ENCODE measurements at regions not wholly inside any gene's neighbourhood (a gene's known extent, or its start where the extent isn't known, plus 50 kb on each side); places are given as distances from the start of the nearest gene placed in this dataset.

DNA sequence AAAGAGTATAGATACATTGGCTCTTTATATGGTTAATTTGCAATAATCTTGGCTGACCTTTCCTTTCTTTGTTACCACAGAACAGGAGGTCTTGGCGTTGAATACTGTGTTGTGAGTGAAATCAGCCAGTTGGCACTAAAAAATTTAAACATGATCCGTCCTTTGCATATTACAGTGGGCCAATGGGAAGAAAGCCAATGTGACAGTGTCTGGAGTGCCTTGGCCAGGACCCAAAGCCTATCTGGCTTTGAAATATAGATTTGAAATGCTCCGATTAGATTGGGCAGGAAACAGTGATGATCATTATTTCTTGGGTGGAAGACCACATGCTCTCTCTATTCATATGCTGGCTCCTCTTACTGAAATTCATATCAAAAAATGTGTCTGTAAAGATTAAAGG is 339.6 kb upstream of the ANO3 start:
- TF ChIP-seq EZH2 (IDR thresholded peaks at IDR 0.05; ENCODE audit: borderline replicate concordance, low read length): no peak
- TF ChIP-seq, protein P1, sequence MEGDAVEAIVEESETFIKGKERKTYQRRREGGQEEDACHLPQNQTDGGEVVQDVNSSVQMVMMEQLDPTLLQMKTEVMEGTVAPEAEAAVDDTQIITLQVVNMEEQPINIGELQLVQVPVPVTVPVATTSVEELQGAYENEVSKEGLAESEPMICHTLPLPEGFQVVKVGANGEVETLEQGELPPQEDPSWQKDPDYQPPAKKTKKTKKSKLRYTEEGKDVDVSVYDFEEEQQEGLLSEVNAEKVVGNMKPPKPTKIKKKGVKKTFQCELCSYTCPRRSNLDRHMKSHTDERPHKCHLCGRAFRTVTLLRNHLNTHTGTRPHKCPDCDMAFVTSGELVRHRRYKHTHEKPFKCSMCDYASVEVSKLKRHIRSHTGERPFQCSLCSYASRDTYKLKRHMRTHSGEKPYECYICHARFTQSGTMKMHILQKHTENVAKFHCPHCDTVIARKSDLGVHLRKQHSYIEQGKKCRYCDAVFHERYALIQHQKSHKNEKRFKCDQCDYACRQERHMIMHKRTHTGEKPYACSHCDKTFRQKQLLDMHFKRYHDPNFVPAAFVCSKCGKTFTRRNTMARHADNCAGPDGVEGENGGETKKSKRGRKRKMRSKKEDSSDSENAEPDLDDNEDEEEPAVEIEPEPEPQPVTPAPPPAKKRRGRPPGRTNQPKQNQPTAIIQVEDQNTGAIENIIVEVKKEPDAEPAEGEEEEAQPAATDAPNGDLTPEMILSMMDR (IDR thresholded peaks at IDR 0.05; ENCODE audit: low read length): no peak
